OCI-LY1 (cell line): ENCODE measurements at regions not wholly inside any gene's neighbourhood (a gene's known extent, or its start where the extent isn't known, plus 50 kb on each side); places are given as distances from the start of the nearest gene placed in this dataset.

ENCODE experiments used
- CTCF ChIP-seq: fragments of 200-600 bp; sonication (generic), shearing (Covaris generic); IDR thresholded peaks from 2 replicates; pipeline ENCODE4 v1.5.1; 2017; ENCODE audit warnings: mild to moderate bottlenecking, antibody characterized with exemption, low read length, moderate library complexity, mixed read lengths
- EZH2 ChIP-seq: fragments of 200-600 bp; sonication (generic), shearing (Covaris generic); IDR thresholded peaks from 2 replicates; pipeline ENCODE4 v1.8.0; 2017; ENCODE audit warnings: borderline replicate concordance, mixed run types, mild to moderate bottlenecking, antibody characterized with exemption, low read length, moderate library complexity, mixed read lengths

- TF ChIP-seq CTCF: no peak
- TF ChIP-seq EZH2: no peak
These were observed 403.4 kb downstream of the CDH11 start for GRCh38 chr16:64718486-64718885.
